Psoas muscle (tissue), 7 donors: ENCODE measurements at regions not wholly inside any gene's neighbourhood (a gene's known extent, or its start where the extent isn't known, plus 50 kb on each side); places are given as distances from the start of the nearest gene placed in this dataset.

Experiments used
- ATAC-seq, 4 donors: fragments of 200-7000 bp; cut with Tn5 transposase; one replicate each; pipeline ENCODE4 v1.9.1; 2020; ENCODE audit warnings: moderate library complexity in 3 of 4, mild to moderate bottlenecking in 2 of 4
- DNase-seq, 2 donors: peaks; one replicate each; pipeline ENCODE4 v3.0.0-alpha.2; 2020
- H3K27ac ChIP-seq: fragments of 200-600 bp; one replicate; pipeline ENCODE4 v1.8.0; 2022
- H3K27me3 ChIP-seq, 3 donors: fragments of 200-600 bp in 1 of 3; one replicate each; pipeline versions ENCODE4 v1.6.1 to v1.8.0; 2013 to 2022; ENCODE audit warnings: low read length in 2 of 3, mild to moderate bottlenecking in 2 of 3, moderate library complexity in 1 of 3; ENCODE audit not compliant: insufficient read depth in 3 of 3
- H3K36me3 ChIP-seq, 2 donors: fragments of 200-600 bp in 1 of 2; one replicate each; pipeline versions ENCODE4 v1.6.1 to v1.8.0; 2013 to 2022; ENCODE audit warnings: low read depth in 1 of 2, mild to moderate bottlenecking in 1 of 2, moderate library complexity in 1 of 2; ENCODE audit not compliant: insufficient read depth in 1 of 2
- H3K4me1 ChIP-seq: fragments of 200-600 bp; one replicate; pipeline ENCODE4 v1.8.0; 2022
- H3K4me3 ChIP-seq: fragments of 200-600 bp; one replicate; pipeline ENCODE4 v1.8.0; 2022; ENCODE audit warnings: mild to moderate bottlenecking
- H3K9me3 ChIP-seq: fragments of 200-600 bp; one replicate; pipeline ENCODE4 v1.8.0; 2022
- CTCF ChIP-seq: fragments of 200-600 bp; IDR thresholded peaks from one replicate; pipeline ENCODE4 v1.8.0; 2022; ENCODE audit warnings: antibody characterized with exemption
- WGBS, 3 donors: extraction: QIAGEN DNeasy Blood & Tissue Kit; methylation state at CpG; one replicate each; pipeline versions ENCODE4 v1.1.6 to v1.1.7; 2013; 5-methylcytosine and 5-hydroxymethylcytosine counted together
- intact Hi-C, 2 donors: fragments of 100-400 bp; cut with DNase I; formaldehyde crosslinking; loops; one replicate each; pipeline versions ENCODE4 v1.11.0 to v1.14.2; 2022
- donor health status: healthy with polysubstance abuse.
- donor health status: DM: no; HTN: no; CAD: no; lungs with moderate emphysema.
- donor health status: Bipolar disorder and iron deficiency.
- donor health status: healthy.
- donor health status: DM: yes; HTN: yes; CAD: no.
- donor health status: DM: no; HTN: no; CAD: no.
- donor health status: DM: yes; HTN: yes; CAD: no.

- Histone ChIP-seq H3K36me3 (no peaks in the 10 kb centered on the region), H3K27me3 (no peaks in the 10 kb centered on the region), H3K27ac (no peak overlapping the region), H3K4me1 (no peaks in the 10 kb centered on the region), H3K9me3 (no peaks in the 10 kb centered on the region), H3K4me3 (no peak overlapping the region)
- DNase-seq (no peak), ATAC-seq (no peak)
- TF ChIP-seq CTCF, result no peak
- WGBS, 3 donors, result 93 to 96% (median 94%) methylated on average over 5 of the region's 5 CpGs
- intact Hi-C loops, result no loop called here
These were observed 170.7 kb upstream of the SLC7A11 start for GRCh38 chr4:138412847-138413246.

DNA sequence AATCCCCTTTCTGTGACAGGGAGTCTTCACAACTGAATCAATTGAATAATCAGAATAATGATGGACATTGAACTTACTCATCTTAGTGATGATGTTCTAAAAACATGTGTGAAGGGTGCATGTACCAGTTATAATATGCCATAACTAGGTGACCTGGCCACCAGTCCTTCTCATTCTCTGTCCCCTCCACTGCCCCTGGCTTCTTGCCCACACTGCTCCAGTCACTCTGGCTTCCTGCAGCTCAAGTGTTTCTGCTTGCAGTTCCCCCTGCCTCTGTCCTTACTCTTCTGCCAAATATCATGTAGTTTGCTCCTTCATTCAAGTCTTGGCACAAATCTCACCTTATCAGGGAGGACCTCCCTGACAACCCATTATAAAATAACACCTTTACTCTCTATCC lies 168.1 kb upstream of the SLC7A11 start:
- TF ChIP-seq CTCF, result no peak
- H3K27ac ChIP-seq, result no peak overlapping the region
- DNase-seq (no peak), ATAC-seq (no peak)
- no peak overlapping the region for H3K4me3 ChIP-seq
- no peaks in the 10 kb centered on the region for H3K27me3 ChIP-seq
- H3K9me3 ChIP-seq, result no peaks in the 10 kb centered on the region
- intact Hi-C loops, result no loop called here
- no peaks in the 10 kb centered on the region for H3K36me3 ChIP-seq
- H3K4me1 ChIP-seq, result no peaks in the 10 kb centered on the region

DNA sequence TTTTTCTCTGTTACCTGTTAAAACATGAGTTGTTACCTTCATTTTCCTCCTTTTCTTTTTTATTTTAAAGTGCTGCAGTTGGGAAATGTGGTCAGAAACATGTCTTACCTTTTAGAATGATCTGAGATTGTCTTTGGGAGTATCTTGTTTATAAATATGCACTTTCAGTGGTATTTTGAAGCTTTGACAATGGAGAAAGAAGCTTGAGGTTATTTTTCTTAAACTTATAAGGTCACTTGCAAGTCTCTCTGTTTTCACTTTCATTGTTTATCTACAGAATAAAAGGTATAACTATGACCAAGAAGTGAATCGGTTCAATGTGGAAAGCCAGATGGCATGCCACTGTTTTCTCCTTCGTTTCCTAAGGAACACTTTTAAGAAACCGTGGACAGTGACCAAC lies 167.5 kb upstream of the SLC7A11 start:
- Histone ChIP-seq H3K9me3 (no peaks in the 10 kb centered on the region), H3K27me3 (no peaks in the 10 kb centered on the region), H3K4me1 (no peaks in the 10 kb centered on the region), H3K4me3 (no peak overlapping the region), H3K27ac (no peak overlapping the region), H3K36me3 (no peaks in the 10 kb centered on the region)
- TF ChIP-seq CTCF, result no peak
- intact Hi-C loops, result no loop called here
- WGBS, 3 donors, result 82 to 90% (median 86%) methylated on average over 3 of the region's 3 CpGs
- no peak for DNase-seq
- ATAC-seq, result no peak

DNA sequence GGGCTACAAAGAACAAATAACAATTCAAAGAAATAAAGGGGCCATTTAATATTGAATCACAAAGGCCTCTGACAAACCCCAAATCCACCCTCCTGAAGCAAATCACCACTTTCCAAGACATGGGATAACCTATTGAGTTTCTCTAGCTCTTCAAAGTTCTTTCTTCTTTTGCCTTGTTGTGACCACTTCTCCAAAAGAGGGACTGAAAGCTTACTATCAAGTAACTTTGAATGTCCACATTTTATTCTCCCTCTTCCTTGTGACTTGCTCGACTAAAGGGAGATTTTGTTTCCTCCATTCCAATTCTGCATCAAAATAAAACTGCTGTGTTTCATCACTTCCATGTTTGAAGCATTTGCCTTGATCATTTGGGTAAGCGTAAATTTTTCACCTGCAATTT lies 166.6 kb upstream of the SLC7A11 start:
- intact Hi-C loops, result no loop called here
- Histone ChIP-seq H3K4me3 (no peak overlapping the region), H3K4me1 (no peaks in the 10 kb centered on the region), H3K27ac (no peak overlapping the region), H3K9me3 (no peaks in the 10 kb centered on the region), H3K36me3 (no peaks in the 10 kb centered on the region), H3K27me3 (no peaks in the 10 kb centered on the region)
- WGBS, 3 donors, result 60 to 79% (median 65%) methylated on average over 2 of the region's 2 CpGs
- TF ChIP-seq CTCF, result no peak
- DNase-seq, result no peak
- no peak for ATAC-seq

DNA sequence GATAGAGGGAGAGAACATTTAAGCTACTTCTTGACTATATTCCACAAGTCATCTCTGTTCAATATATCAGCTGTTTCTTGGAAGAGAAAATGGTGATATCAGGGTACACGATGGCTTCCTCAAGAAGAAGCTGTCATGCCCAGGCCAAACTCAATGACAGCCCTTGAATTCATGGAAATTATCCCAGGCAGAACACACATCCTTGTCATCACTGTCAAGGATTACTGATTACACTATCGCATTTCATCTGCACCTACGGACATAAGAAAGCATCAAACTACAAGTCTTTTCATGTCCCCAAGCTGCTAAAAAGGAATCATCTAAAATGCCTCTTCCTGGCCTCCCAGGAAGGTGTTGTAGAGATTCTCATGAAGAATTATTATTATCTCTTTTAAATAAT lies 165.2 kb upstream of the SLC7A11 start:
- Histone ChIP-seq H3K36me3 (no peaks in the 10 kb centered on the region), H3K4me3 (no peak overlapping the region), H3K4me1 (no peaks in the 10 kb centered on the region), H3K9me3 (no peaks in the 10 kb centered on the region), H3K27me3 (no peaks in the 10 kb centered on the region), H3K27ac (no peak overlapping the region)
- DNase-seq, result no peak
- intact Hi-C loops, result no loop called here
- ATAC-seq, result no peak
- TF ChIP-seq CTCF, result no peak
- 52 to 65% (median 60%) methylated on average over 3 of the region's 3 CpGs for WGBS, 3 donors
